HepG2 (cell line): ENCODE measurements at regions not wholly inside any gene's neighbourhood (a gene's known extent, or its start where the extent isn't known, plus 50 kb on each side); places are given as distances from the start of the nearest gene placed in this dataset.

Experiments used
- ATAC-seq: fragments of 200-7000 bp; cut with Tn5 transposase; 3 replicates; pipeline ENCODE4 v1.9.1; 2020; ENCODE audit warnings: mild to moderate bottlenecking, moderate library complexity
- BruUV-seq: library from RNA; stranded (reverse); fragments of 400-500 nt; replicated peaks from 2 replicates; lab custom pipeline; 2021; lab: Mats Ljungman, UMichigan
- CTCF ChIA-PET: fragments of 300-600 bp; formaldehyde crosslinking; extraction: SDS; loops from one replicate; lab custom pipeline; 2021; ENCODE audit warnings: low total read pairs, inconsistent platforms, low intra/inter-chr PET ratio; lab: Yijun Ruan, JAX
- POLR2A ChIA-PET: fragments of 350-600 bp; sonication (Branson Sonifier 250); formaldehyde crosslinking; loops from one replicate; lab custom pipeline; 2020; ENCODE audit warnings: antibody characterized with exemption, inconsistent platforms; lab: Yijun Ruan, JAX
- DNase-seq: peaks from one replicate; pipeline ENCODE4 v3.0.0-alpha.2; 2015; ENCODE audit warnings: low spot score
- FAIRE-seq: peaks from 3 replicates; lab custom pipeline; 2011; peaks lifted over from hg19 to GRCh38; lab: Jason Lieb, UNC
- H2AFZ ChIP-seq: one replicate; pipeline ENCODE4 v1.6.1; 2011; ENCODE audit warnings: low read length, inconsistent platforms
- H3K27ac ChIP-seq: fragments of 300-600 bp; 3 replicates; pipeline ENCODE4 v1.8.0; 2011; ENCODE audit warnings: mixed run types, mild to moderate bottlenecking, mixed read lengths, low read length, inconsistent platforms; ENCODE audit not compliant: insufficient read depth; ENCODE audit errors: extremely low read length
- H3K27me3 ChIP-seq, 2 experiments: fragments of 200-600 bp in 1 of 2; 2 replicates in 1 of 2; 3 replicates in 1 of 2; pipeline versions ENCODE4 v1.6.0 to v1.8.0; 2011; ENCODE audit warnings: low read length in 2 of 2, mild to moderate bottlenecking in 2 of 2, moderate library complexity in 2 of 2, inconsistent platforms in 1 of 2; ENCODE audit not compliant: insufficient read depth in 2 of 2, control insufficient read depth in 1 of 2
- H3K36me3 ChIP-seq, 2 experiments: fragments of 200-600 bp in 1 of 2; replicated peaks in 1 of 2; 2 replicates in 1 of 2; 3 replicates in 1 of 2; pipeline versions ENCODE4 v1.5.1 to v1.8.0; 2011; ENCODE audit warnings: low read length in 2 of 2, inconsistent platforms in 1 of 2; ENCODE audit not compliant: insufficient read depth in 2 of 2, control insufficient read depth in 1 of 2
- H3K4me1 ChIP-seq: 2 replicates; pipeline ENCODE4 v1.5.1; 2012; ENCODE audit warnings: low read length, inconsistent platforms; ENCODE audit not compliant: insufficient read depth
- H3K4me2 ChIP-seq: 2 replicates; pipeline ENCODE4 v1.6.0; 2011; ENCODE audit warnings: low read depth, low read length, inconsistent platforms
- H3K4me3 ChIP-seq, 3 experiments: fragments of 200-600 bp in 1 of 3; sonication (generic), shearing (Covaris generic) in 1 of 3; replicated peaks in 1 of 3; 2 replicates each; pipeline ENCODE4 v1.5.1; 2011 to 2016; ENCODE audit warnings: low read length in 3 of 3, inconsistent platforms in 2 of 3, low read depth in 2 of 3, mild to moderate bottlenecking in 2 of 3, control low read depth in 1 of 3, mixed read lengths in 1 of 3; ENCODE audit not compliant: insufficient read depth in 1 of 3
- H3K79me2 ChIP-seq: one replicate; pipeline ENCODE4 v1.6.1; 2011; ENCODE audit warnings: low read length, inconsistent platforms; ENCODE audit not compliant: insufficient read depth
- H3K9ac ChIP-seq: 2 replicates; pipeline ENCODE4 v1.6.0; 2011; ENCODE audit warnings: mild to moderate bottlenecking, low read depth, low read length, inconsistent platforms; ENCODE audit not compliant: insufficient read depth
- H3K9me3 ChIP-seq: 2 replicates; pipeline ENCODE4 v1.5.1; 2012; ENCODE audit warnings: mild to moderate bottlenecking, low read length
- H4K20me1 ChIP-seq: 2 replicates; pipeline ENCODE4 v1.6.0; 2011; ENCODE audit warnings: inconsistent platforms, mild to moderate bottlenecking, low read length, moderate library complexity; ENCODE audit not compliant: insufficient read depth
- AGO1 ChIP-seq: fragments of 200-400 bp; formaldehyde crosslinking; IDR thresholded peaks from 2 replicates; pipeline ENCODE4 v1.6.1; 2017; ENCODE audit warnings: mild to moderate bottlenecking, low read depth, low read length, moderate library complexity; ENCODE audit not compliant: poor library complexity, severe bottlenecking
- GATAD1 ChIP-seq: IDR thresholded peaks from 2 replicates; pipeline ENCODE4 v1.6.1; 2016; ENCODE audit warnings: missing genetic modification reagents, missing compliant biosample characterization
- HDAC2 ChIP-seq: sonication (generic); formaldehyde crosslinking; IDR thresholded peaks from 2 replicates; pipeline ENCODE4 v1.4.0; 2020; ENCODE audit warnings: missing genetic modification reagents
- HDAC6 ChIP-seq: fragments of 200-600 bp; sonication (generic); IDR thresholded peaks from 2 replicates; pipeline ENCODE4 v1.7.0; 2017; ENCODE audit warnings: mild to moderate bottlenecking, antibody characterized with exemption, low read length, low read depth
- NCOR1 ChIP-seq: fragments of 200-600 bp; sonication (generic); IDR thresholded peaks from 2 replicates; pipeline ENCODE4 v1.7.0; 2017; ENCODE audit warnings: antibody characterized with exemption, low read length, borderline replicate concordance
- PHF5A ChIP-seq: IDR thresholded peaks from one replicate; pipeline ENCODE4 v1.6.1; 2018; ENCODE audit warnings: low read depth, missing genetic modification reagents; ENCODE audit not compliant: unreplicated experiment
- SMARCE1 ChIP-seq: fragments of 450-650 bp; IDR thresholded peaks from 2 replicates; pipeline ENCODE4 v1.6.1; 2017; ENCODE audit warnings: borderline replicate concordance
- SMC3 ChIP-seq: IDR thresholded peaks from 2 replicates; pipeline ENCODE4 v1.6.1; 2011; ENCODE audit warnings: low read length, improper control_type of control experiment
- TP53 ChIP-seq: sonication (generic); formaldehyde crosslinking; conservative IDR thresholded peaks from 2 replicates; pipeline ENCODE4 v1.4.0; 2020; ENCODE audit warnings: missing genetic modification reagents
- ZFP62 ChIP-seq: sonication (generic); formaldehyde crosslinking; IDR thresholded peaks from 2 replicates; pipeline ENCODE4 v1.4.0; 2020; ENCODE audit warnings: missing genetic modification reagents
- ZNF605 ChIP-seq: sonication (generic); formaldehyde crosslinking; IDR thresholded peaks from 2 replicates; pipeline ENCODE4 v1.8.0; 2022; ENCODE audit warnings: mild to moderate bottlenecking, missing genetic modification reagents
- ZNF816 ChIP-seq: sonication (generic); formaldehyde crosslinking; IDR thresholded peaks from 2 replicates; pipeline ENCODE4 v1.8.0; 2022; ENCODE audit warnings: missing genetic modification reagents, mild to moderate bottlenecking, borderline replicate concordance
- WGBS: methylation state at CpG from one replicate; pipeline ENCODE4 v1.1.6; 2017; ENCODE audit warnings: low lambda C conversion rate; 5-methylcytosine and 5-hydroxymethylcytosine counted together
- in situ Hi-C: cut with HindIII; loops from 2 replicates; pipeline ENCODE4 v1.10.0; 2017; ENCODE audit warnings: low pct_unique_long_range_greater_than_20kb; ENCODE audit not compliant: extremely low pct_ligation_motif_present
- intact Hi-C: fragments of 100-400 bp; cut with micrococcal nuclease; formaldehyde crosslinking; loops from one replicate; pipeline ENCODE4 v1.10.0; 2022; ENCODE audit not compliant: unreplicated experiment
- TF ChIP-seq, protein P1 (sequence below): sonication (generic); formaldehyde crosslinking; IDR thresholded peaks from 2 replicates; pipeline ENCODE4 v1.4.0; 2020; ENCODE audit warnings: missing genetic modification reagents
- TF ChIP-seq, protein P2 (sequence below): IDR thresholded peaks from 2 replicates; pipeline ENCODE4 v1.6.1; 2016; ENCODE audit warnings: mild to moderate bottlenecking, missing biosample characterization, missing genetic modification reagents

DNA sequence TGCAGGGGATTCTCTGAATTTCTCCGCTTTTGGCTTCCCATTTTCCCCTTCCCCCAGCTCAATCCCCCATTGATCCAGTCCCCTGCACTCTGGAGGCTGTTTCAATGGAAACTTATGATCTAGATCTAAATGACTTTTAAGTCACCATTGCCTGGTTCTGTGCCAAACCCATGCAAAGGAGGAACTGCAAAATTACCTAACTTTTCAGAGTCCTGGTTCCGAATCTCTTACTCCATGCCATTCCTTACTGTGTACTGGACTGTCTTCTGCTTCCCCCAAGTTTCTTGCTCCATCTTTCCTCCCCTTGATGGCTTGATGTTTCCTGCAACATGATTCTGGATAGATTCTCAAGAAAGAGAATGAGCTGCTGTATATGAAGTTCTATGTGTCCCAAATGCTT lies 327.8 kb downstream of the MIAT start:
- CTCF ChIA-PET: no interaction called here
- no peak for DNase-seq
- no peak for FAIRE-seq
- POLR2A ChIA-PET: no interaction called here
- Histone ChIP-seq H3K27ac (no peak overlapping the region), H3K9ac (no peak overlapping the region), H4K20me1 (no peaks in the 10 kb centered on the region), H3K4me3 (no peak overlapping the region), H3K4me2 (no peak overlapping the region), H2AFZ (no peak overlapping the region), H3K79me2 (no peaks in the 10 kb centered on the region), H3K36me3 (no peaks in the 10 kb centered on the region), H3K9me3 (no peaks in the 10 kb centered on the region), H3K27me3 (peaks cover 0 to 6% of the 10 kb centered on the region in 2 experiments; a peak in 2 of 5 replicates)
- no peak for ATAC-seq
- intact Hi-C loops: no loop called here
- 2% methylated on average over 2 of the region's 2 CpGs for WGBS
- in situ Hi-C loops: no loop called here
- no TSS peak for BruUV-seq
- TF ChIP-seq HDAC6: no peak
- TF ChIP-seq, protein P1, sequence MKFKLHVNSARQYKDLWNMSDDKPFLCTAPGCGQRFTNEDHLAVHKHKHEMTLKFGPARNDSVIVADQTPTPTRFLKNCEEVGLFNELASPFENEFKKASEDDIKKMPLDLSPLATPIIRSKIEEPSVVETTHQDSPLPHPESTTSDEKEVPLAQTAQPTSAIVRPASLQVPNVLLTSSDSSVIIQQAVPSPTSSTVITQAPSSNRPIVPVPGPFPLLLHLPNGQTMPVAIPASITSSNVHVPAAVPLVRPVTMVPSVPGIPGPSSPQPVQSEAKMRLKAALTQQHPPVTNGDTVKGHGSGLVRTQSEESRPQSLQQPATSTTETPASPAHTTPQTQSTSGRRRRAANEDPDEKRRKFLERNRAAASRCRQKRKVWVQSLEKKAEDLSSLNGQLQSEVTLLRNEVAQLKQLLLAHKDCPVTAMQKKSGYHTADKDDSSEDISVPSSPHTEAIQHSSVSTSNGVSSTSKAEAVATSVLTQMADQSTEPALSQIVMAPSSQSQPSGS (CRISPR knock-in tag): no peak
- TF ChIP-seq, protein P2, sequence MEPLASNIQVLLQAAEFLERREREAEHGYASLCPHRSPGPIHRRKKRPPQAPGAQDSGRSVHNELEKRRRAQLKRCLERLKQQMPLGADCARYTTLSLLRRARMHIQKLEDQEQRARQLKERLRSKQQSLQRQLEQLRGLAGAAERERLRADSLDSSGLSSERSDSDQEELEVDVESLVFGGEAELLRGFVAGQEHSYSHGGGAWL (CRISPR knock-in tag): no peak
- no peak for TF ChIP-seq ZNF816
- no peak for TF ChIP-seq SMC3
- TF ChIP-seq TP53: no peak
- TF ChIP-seq GATAD1 (CRISPR knock-in tag): no peak
- no peak for TF ChIP-seq PHF5A (CRISPR knock-in tag)
- no peak for TF ChIP-seq SMARCE1
- TF ChIP-seq ZNF605 (CRISPR knock-in tag): no peak
- TF ChIP-seq HDAC2 (CRISPR knock-in tag): no peak
- no peak for TF ChIP-seq ZFP62 (CRISPR knock-in tag)
- TF ChIP-seq AGO1: no peak
- no peak for TF ChIP-seq NCOR1
- TF ChIP-seq, all 625 proteins: peak for 0
- no peaks in the 10 kb centered on the region for H3K4me1 ChIP-seq
